K562 (cell line): ENCODE measurements at regions not wholly inside any gene's neighbourhood (a gene's known extent, or its start where the extent isn't known, plus 50 kb on each side); places are given as distances from the start of the nearest gene placed in this dataset.

ENCODE experiments used
- ATAC-seq: fragments of 200-7000 bp; cut with Tn5 transposase; 3 replicates; pipeline ENCODE4 v1.9.1; 2020; ENCODE audit warnings: moderate library complexity
- BruUV-seq: library from RNA; stranded (reverse); fragments of 400-500 nt; replicated peaks from 2 replicates; lab custom pipeline; 2021; lab: Mats Ljungman, UMichigan
- CTCF ChIA-PET: fragments of 300-600 bp; formaldehyde crosslinking; extraction: SDS; loops from one replicate; lab custom pipeline; 2021; ENCODE audit warnings: low intra/inter-chr PET ratio; lab: Yijun Ruan, JAX
- POLR2A ChIA-PET: fragments of 300-600, 350-650 bp; sonication (Branson Sonifier 250); formaldehyde crosslinking; extraction: SDS; loops from one replicate; lab custom pipeline; 2021; ENCODE audit warnings: antibody characterized with exemption, inconsistent platforms; lab: Yijun Ruan, JAX
- DNase-seq, 4 experiments: peaks; one replicate each; pipeline versions ENCODE4 v3.0.0 to v3.0.0-alpha.2; 2011 to 2018; ENCODE audit warnings: low spot score in 3 of 4, mixed read lengths in 3 of 4; ENCODE audit errors: extremely low read depth in 1 of 4
- FAIRE-seq: peaks from 2 replicates; lab custom pipeline; 2011; peaks lifted over from hg19 to GRCh38; lab: Jason Lieb, UNC
- H2AFZ ChIP-seq: 2 replicates; pipeline ENCODE4 v1.6.0; 2011; ENCODE audit warnings: low read depth, low read length, control low read depth, inconsistent platforms
- H3K27ac ChIP-seq: fragments of 200-600 bp; 3 replicates; pipeline ENCODE4 v1.8.0; 2011; ENCODE audit warnings: low read depth, mild to moderate bottlenecking, control low read depth, inconsistent platforms, low read length, moderate library complexity, mixed read lengths; ENCODE audit errors: extremely low read depth
- H3K27me3 ChIP-seq, 2 experiments: fragments of 300-600 bp in 1 of 2; 2 replicates in 1 of 2; 3 replicates in 1 of 2; pipeline versions ENCODE4 v1.6.0 to v1.8.0; 2011; ENCODE audit warnings: inconsistent platforms in 2 of 2, low read length in 2 of 2, mild to moderate bottlenecking in 1 of 2, mixed read lengths in 1 of 2, moderate library complexity in 1 of 2; ENCODE audit not compliant: control insufficient read depth in 2 of 2, insufficient read depth in 2 of 2
- H3K36me3 ChIP-seq: fragments of 300-600 bp; 3 replicates; pipeline ENCODE4 v1.8.0; 2011; ENCODE audit warnings: mild to moderate bottlenecking, low read length, inconsistent platforms; ENCODE audit not compliant: control insufficient read depth, insufficient read depth
- H3K4me1 ChIP-seq, 2 experiments: fragments of 200-600 bp in 1 of 2; replicated peaks in 1 of 2; 2 replicates in 1 of 2; 3 replicates in 1 of 2; pipeline versions ENCODE4 v1.5.1 to v1.8.0; 2011; ENCODE audit warnings: inconsistent platforms in 2 of 2, low read length in 2 of 2, mild to moderate bottlenecking in 1 of 2, mixed read lengths in 1 of 2, moderate library complexity in 1 of 2; ENCODE audit not compliant: control insufficient read depth in 2 of 2, insufficient read depth in 2 of 2
- H3K4me2 ChIP-seq: 2 replicates; pipeline ENCODE4 v1.6.1; 2011; ENCODE audit warnings: low read length, control low read depth, inconsistent platforms, mixed read lengths; ENCODE audit not compliant: insufficient read depth
- H3K4me3 ChIP-seq: fragments of 200-600 bp; sonication (generic), shearing (Covaris generic); 2 replicates; pipeline ENCODE4 v1.5.1; 2016; ENCODE audit warnings: control low read depth, inconsistent platforms
- H3K79me2 ChIP-seq: fragments of 200-600 bp; 3 replicates; pipeline ENCODE4 v1.8.0; 2011; ENCODE audit warnings: low read length, inconsistent platforms; ENCODE audit not compliant: control insufficient read depth, insufficient read depth
- H3K9ac ChIP-seq, 2 experiments: 2 replicates each; pipeline versions ENCODE4 v1.6.0 to v1.6.1; 2011; ENCODE audit warnings: low read depth in 2 of 2, low read length in 2 of 2, control low read depth in 1 of 2, inconsistent platforms in 1 of 2, mild to moderate bottlenecking in 1 of 2, mixed read lengths in 1 of 2; ENCODE audit not compliant: insufficient read depth in 1 of 2
- H3K9me1 ChIP-seq: one replicate; pipeline ENCODE4 v1.6.0; 2011; ENCODE audit warnings: inconsistent platforms, mild to moderate bottlenecking, low read length, moderate library complexity; ENCODE audit not compliant: control insufficient read depth, insufficient read depth
- H3K9me3 ChIP-seq: replicated peaks from 2 replicates; pipeline ENCODE4 v1.5.1; 2011; ENCODE audit warnings: low read depth, low read length, inconsistent platforms; ENCODE audit not compliant: control insufficient read depth, insufficient read depth
- H4K20me1 ChIP-seq: replicated peaks from 2 replicates; pipeline ENCODE4 v1.6.1; 2011; ENCODE audit warnings: low read length, inconsistent platforms, mixed read lengths; ENCODE audit not compliant: control insufficient read depth, insufficient read depth
- CEBPG ChIP-seq, 3 experiments: fragments of 200-800 bp in 1 of 3; sonication (Bioruptor generic) in 1 of 3; sonication (generic) in 1 of 3; formaldehyde crosslinking in 1 of 3; IDR thresholded peaks in 2 of 3; conservative IDR thresholded peaks in 1 of 3; 2 replicates each; pipeline versions ENCODE4 v1.6.1 to v1.8.0; 2016 to 2022; ENCODE audit warnings: missing compliant biosample characterization in 2 of 3, missing genetic modification characterization in 2 of 3, mild to moderate bottlenecking in 1 of 3, missing genetic modification reagents in 1 of 3
- CREM ChIP-seq: IDR thresholded peaks from 2 replicates; pipeline ENCODE4 v1.6.1; 2014; ENCODE audit warnings: antibody characterized with exemption, low read depth
- EHMT2 ChIP-seq: fragments of 450-650 bp; IDR thresholded peaks from 2 replicates; pipeline ENCODE4 v1.6.1; 2018; ENCODE audit warnings: antibody characterized with exemption
- HMGN3 ChIP-seq: IDR thresholded peaks from 2 replicates; pipeline ENCODE4 v1.6.1; 2011; ENCODE audit warnings: borderline replicate concordance, low read depth, mild to moderate bottlenecking, mixed read lengths, low read length; ENCODE audit not compliant: insufficient read length; ENCODE audit errors: extremely low read depth
- HNRNPL ChIP-seq: fragments of 200-400 bp; formaldehyde crosslinking; IDR thresholded peaks from 2 replicates; pipeline ENCODE4 v1.6.1; 2017; ENCODE audit warnings: low read depth, mild to moderate bottlenecking, low read length
- NCOA4 ChIP-seq: fragments of 450-650 bp; IDR thresholded peaks from 2 replicates; pipeline ENCODE4 v1.6.1; 2018; ENCODE audit warnings: mild to moderate bottlenecking; ENCODE audit not compliant: partially characterized antibody
- NR2C2 ChIP-seq, 2 experiments: fragments of 200-800 bp in 1 of 2; sonication (Bioruptor generic) in 1 of 2; sonication (generic) in 1 of 2; formaldehyde crosslinking in 1 of 2; IDR thresholded peaks; 2 replicates each; pipeline versions ENCODE4 v1.6.1 to v1.8.0; 2016 to 2022; ENCODE audit warnings: mild to moderate bottlenecking in 1 of 2, missing compliant biosample characterization in 1 of 2, missing genetic modification characterization in 1 of 2, missing genetic modification reagents in 1 of 2
- POU5F1 ChIP-seq: fragments of 150-350 bp; IDR thresholded peaks from 2 replicates; pipeline ENCODE4 v1.6.1; 2014; ENCODE audit warnings: borderline replicate concordance, low read length, low read depth, mild to moderate bottlenecking; ENCODE audit not compliant: partially characterized antibody
- STAT5A ChIP-seq: IDR thresholded peaks from 2 replicates; pipeline ENCODE4 v1.6.1; 2012; ENCODE audit warnings: low read length, inconsistent platforms, borderline replicate concordance
- SUPT5H ChIP-seq: fragments of 450-650 bp; IDR thresholded peaks from 2 replicates; pipeline ENCODE4 v1.6.1; 2016
- TRIM24 ChIP-seq, 2 experiments: fragments of 450-650 bp; IDR thresholded peaks; 2 replicates each; pipeline ENCODE4 v1.6.1; 2016
- XRCC3 ChIP-seq: fragments of 450-650 bp; IDR thresholded peaks from 2 replicates; pipeline ENCODE4 v1.6.1; 2017; ENCODE audit warnings: mild to moderate bottlenecking, moderate library complexity
- ZC3H11A ChIP-seq: IDR thresholded peaks from 2 replicates; pipeline ENCODE4 v1.6.1; 2012; ENCODE audit warnings: low read depth, low read length, improper control_type of control experiment
- ZKSCAN1 ChIP-seq: fragments of 150-350 bp; IDR thresholded peaks from 2 replicates; pipeline ENCODE4 v1.6.1; 2016; ENCODE audit warnings: low read depth, low read length
- ZNF324 ChIP-seq: fragments of 250-450 bp; sonication (Bioruptor Pico); IDR thresholded peaks from 2 replicates; pipeline ENCODE4 v1.4.0; 2020; ENCODE audit warnings: mild to moderate bottlenecking
- WGBS: fragments of 100-300 bp; shearing (Covaris generic); methylation state at CpG from one replicate; pipeline ENCODE4 v1.1.6; 2016; ENCODE audit warnings: low coverage, mixed read lengths; ENCODE audit not compliant: insufficient coverage; ENCODE audit errors: missing lambda C conversion rate; 5-methylcytosine and 5-hydroxymethylcytosine counted together
- in situ Hi-C: fragments of 300-500 bp; cut with MboI; formaldehyde crosslinking; loops from 4 replicates; pipeline ENCODE4 v1.15.0; 2018; ENCODE audit warnings: inconsistent platforms, mixed read lengths
- intact Hi-C: fragments of 100-400 bp; cut with micrococcal nuclease; formaldehyde crosslinking; loops from 2 replicates; pipeline ENCODE4 v1.14.2; 2022
- TF ChIP-seq, protein P1 (sequence below): fragments of 450-650 bp; IDR thresholded peaks from 2 replicates; pipeline ENCODE4 v1.6.1; 2016; ENCODE audit warnings: mild to moderate bottlenecking

DNA sequence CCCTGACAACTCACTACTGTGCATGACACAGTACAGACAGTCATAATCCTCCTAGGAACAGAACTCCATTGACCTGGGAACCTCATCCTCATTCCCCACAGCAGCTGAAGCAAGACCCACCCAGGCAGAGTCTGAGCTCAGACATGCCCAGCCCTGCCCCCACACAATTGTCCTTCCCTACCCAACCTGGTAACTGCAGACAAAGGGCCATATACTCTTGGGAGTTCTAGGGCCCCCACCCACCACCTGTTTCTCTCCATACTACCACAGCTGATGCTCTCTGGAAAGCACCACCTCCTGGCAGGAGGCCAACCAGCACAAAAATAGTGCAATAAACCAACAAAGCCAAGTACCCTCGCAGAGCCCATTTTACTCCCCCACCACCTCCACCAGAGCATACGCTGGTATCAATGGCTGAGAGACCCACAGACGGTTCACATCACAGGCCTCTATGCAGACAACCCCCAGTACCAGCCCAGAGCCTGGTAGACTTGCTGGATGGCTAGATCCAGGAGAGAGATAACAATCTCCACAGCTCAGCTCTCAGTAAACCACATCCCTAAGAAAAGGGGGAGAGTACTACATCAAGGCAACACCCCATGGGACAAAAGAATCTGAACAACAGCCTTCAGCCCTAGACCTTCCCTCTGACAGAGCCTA is 159.7 kb upstream of the CXADR start:
- no peak overlapping the region for H2AFZ ChIP-seq
- in situ Hi-C loops: no loop called here
- H4K20me1 ChIP-seq: no peaks in the 10 kb centered on the region
- BruUV-seq: no TSS peak
- TF ChIP-seq SUPT5H (no peak), XRCC3 (no peak), POU5F1 (no peak), STAT5A (no peak), HMGN3 (no peak), ZC3H11A (no peak), ZKSCAN1 (no peak), NR2C2 (CRISPR knock-in tag; IDR thresholded peaks at IDR 0.05) (no peak), NR2C2 (tag; IDR thresholded peaks at IDR 0.05) (no peak), CEBPG (CRISPR knock-in tag; IDR thresholded peaks at IDR 0.05) (no peak), CEBPG (tag; conservative IDR thresholded peaks at IDR 0.05 in 1 of 2, IDR thresholded peaks at IDR 0.05 in 1 of 2) (no peak), NCOA4 (no peak), TRIM24 (IDR thresholded peaks at IDR 0.05) (no peak), CREM (no peak), HNRNPL (no peak), ZNF324 (CRISPR knock-in tag) (no peak), EHMT2 (no peak)
- TF ChIP-seq, protein P1, sequence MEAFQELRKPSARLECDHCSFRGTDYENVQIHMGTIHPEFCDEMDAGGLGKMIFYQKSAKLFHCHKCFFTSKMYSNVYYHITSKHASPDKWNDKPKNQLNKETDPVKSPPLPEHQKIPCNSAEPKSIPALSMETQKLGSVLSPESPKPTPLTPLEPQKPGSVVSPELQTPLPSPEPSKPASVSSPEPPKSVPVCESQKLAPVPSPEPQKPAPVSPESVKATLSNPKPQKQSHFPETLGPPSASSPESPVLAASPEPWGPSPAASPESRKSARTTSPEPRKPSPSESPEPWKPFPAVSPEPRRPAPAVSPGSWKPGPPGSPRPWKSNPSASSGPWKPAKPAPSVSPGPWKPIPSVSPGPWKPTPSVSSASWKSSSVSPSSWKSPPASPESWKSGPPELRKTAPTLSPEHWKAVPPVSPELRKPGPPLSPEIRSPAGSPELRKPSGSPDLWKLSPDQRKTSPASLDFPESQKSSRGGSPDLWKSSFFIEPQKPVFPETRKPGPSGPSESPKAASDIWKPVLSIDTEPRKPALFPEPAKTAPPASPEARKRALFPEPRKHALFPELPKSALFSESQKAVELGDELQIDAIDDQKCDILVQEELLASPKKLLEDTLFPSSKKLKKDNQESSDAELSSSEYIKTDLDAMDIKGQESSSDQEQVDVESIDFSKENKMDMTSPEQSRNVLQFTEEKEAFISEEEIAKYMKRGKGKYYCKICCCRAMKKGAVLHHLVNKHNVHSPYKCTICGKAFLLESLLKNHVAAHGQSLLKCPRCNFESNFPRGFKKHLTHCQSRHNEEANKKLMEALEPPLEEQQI: no peak
- TF ChIP-seq, all 486 proteins: peak for 0
- POLR2A ChIA-PET: no interaction called here
- no peak overlapping the region for H3K4me2 ChIP-seq
- H3K9ac ChIP-seq: no peak overlapping the region
- DNase-seq (no peak), FAIRE-seq (no peak), ATAC-seq (no peak)
- H3K4me3 ChIP-seq: no peak overlapping the region
- 0% methylated on average over 2 of the region's 3 CpGs for WGBS
- no peaks in the 10 kb centered on the region for H3K36me3 ChIP-seq
- H3K4me1 ChIP-seq: no peaks in the 10 kb centered on the region
- H3K27me3 ChIP-seq: no peaks in the 10 kb centered on the region
- CTCF ChIA-PET: no interaction called here
- H3K27ac ChIP-seq: no peak overlapping the region
- intact Hi-C loops: no loop called here
- no peaks in the 10 kb centered on the region for H3K9me3 ChIP-seq
- no peaks in the 10 kb centered on the region for H3K79me2 ChIP-seq
- H3K9me1 ChIP-seq: no peaks in the 10 kb centered on the region
